HepG2 (cell line): ENCODE measurements at regions not wholly inside any gene's neighbourhood (a gene's known extent, or its start where the extent isn't known, plus 50 kb on each side); places are given as distances from the start of the nearest gene placed in this dataset.

Experiments used
- ATAC-seq: fragments of 200-7000 bp; cut with Tn5 transposase; 3 replicates; pipeline ENCODE4 v1.9.1; 2020; ENCODE audit warnings: mild to moderate bottlenecking, moderate library complexity
- BruUV-seq: library from RNA; stranded (reverse); fragments of 400-500 nt; replicated peaks from 2 replicates; lab custom pipeline; 2021; lab: Mats Ljungman, UMichigan
- CTCF ChIA-PET: fragments of 300-600 bp; formaldehyde crosslinking; extraction: SDS; loops from one replicate; lab custom pipeline; 2021; ENCODE audit warnings: low total read pairs, inconsistent platforms, low intra/inter-chr PET ratio; lab: Yijun Ruan, JAX
- POLR2A ChIA-PET: fragments of 350-600 bp; sonication (Branson Sonifier 250); formaldehyde crosslinking; loops from one replicate; lab custom pipeline; 2020; ENCODE audit warnings: antibody characterized with exemption, inconsistent platforms; lab: Yijun Ruan, JAX
- DNase-seq: peaks from one replicate; pipeline ENCODE4 v3.0.0-alpha.2; 2015; ENCODE audit warnings: low spot score
- FAIRE-seq: peaks from 3 replicates; lab custom pipeline; 2011; peaks lifted over from hg19 to GRCh38; lab: Jason Lieb, UNC
- H2AFZ ChIP-seq: one replicate; pipeline ENCODE4 v1.6.1; 2011; ENCODE audit warnings: low read length, inconsistent platforms
- H3K27ac ChIP-seq: fragments of 300-600 bp; 3 replicates; pipeline ENCODE4 v1.8.0; 2011; ENCODE audit warnings: mixed run types, mild to moderate bottlenecking, mixed read lengths, low read length, inconsistent platforms; ENCODE audit not compliant: insufficient read depth; ENCODE audit errors: extremely low read length
- H3K27me3 ChIP-seq, 2 experiments: fragments of 200-600 bp in 1 of 2; 2 replicates in 1 of 2; 3 replicates in 1 of 2; pipeline versions ENCODE4 v1.6.0 to v1.8.0; 2011; ENCODE audit warnings: low read length in 2 of 2, mild to moderate bottlenecking in 2 of 2, moderate library complexity in 2 of 2, inconsistent platforms in 1 of 2; ENCODE audit not compliant: insufficient read depth in 2 of 2, control insufficient read depth in 1 of 2
- H3K36me3 ChIP-seq, 2 experiments: fragments of 200-600 bp in 1 of 2; replicated peaks in 1 of 2; 2 replicates in 1 of 2; 3 replicates in 1 of 2; pipeline versions ENCODE4 v1.5.1 to v1.8.0; 2011; ENCODE audit warnings: low read length in 2 of 2, inconsistent platforms in 1 of 2; ENCODE audit not compliant: insufficient read depth in 2 of 2, control insufficient read depth in 1 of 2
- H3K4me1 ChIP-seq: 2 replicates; pipeline ENCODE4 v1.5.1; 2012; ENCODE audit warnings: low read length, inconsistent platforms; ENCODE audit not compliant: insufficient read depth
- H3K4me2 ChIP-seq: 2 replicates; pipeline ENCODE4 v1.6.0; 2011; ENCODE audit warnings: low read depth, low read length, inconsistent platforms
- H3K4me3 ChIP-seq, 3 experiments: fragments of 200-600 bp in 1 of 3; sonication (generic), shearing (Covaris generic) in 1 of 3; replicated peaks in 1 of 3; 2 replicates each; pipeline ENCODE4 v1.5.1; 2011 to 2016; ENCODE audit warnings: low read length in 3 of 3, inconsistent platforms in 2 of 3, low read depth in 2 of 3, mild to moderate bottlenecking in 2 of 3, control low read depth in 1 of 3, mixed read lengths in 1 of 3; ENCODE audit not compliant: insufficient read depth in 1 of 3
- H3K79me2 ChIP-seq: one replicate; pipeline ENCODE4 v1.6.1; 2011; ENCODE audit warnings: low read length, inconsistent platforms; ENCODE audit not compliant: insufficient read depth
- H3K9ac ChIP-seq: 2 replicates; pipeline ENCODE4 v1.6.0; 2011; ENCODE audit warnings: mild to moderate bottlenecking, low read depth, low read length, inconsistent platforms; ENCODE audit not compliant: insufficient read depth
- H3K9me3 ChIP-seq: 2 replicates; pipeline ENCODE4 v1.5.1; 2012; ENCODE audit warnings: mild to moderate bottlenecking, low read length
- H4K20me1 ChIP-seq: 2 replicates; pipeline ENCODE4 v1.6.0; 2011; ENCODE audit warnings: inconsistent platforms, mild to moderate bottlenecking, low read length, moderate library complexity; ENCODE audit not compliant: insufficient read depth
- HOMEZ ChIP-seq: IDR thresholded peaks from 2 replicates; pipeline ENCODE4 v1.6.1; 2016; ENCODE audit warnings: low read depth
- JUN ChIP-seq: sonication (generic); formaldehyde crosslinking; IDR thresholded peaks from 2 replicates; pipeline ENCODE4 v1.4.0; 2020; ENCODE audit warnings: mild to moderate bottlenecking, missing genetic modification reagents
- KDM3A ChIP-seq: IDR thresholded peaks from 2 replicates; pipeline ENCODE4 v1.6.1; 2018; ENCODE audit warnings: low read depth, missing compliant biosample characterization
- MAFF ChIP-seq: IDR thresholded peaks from 2 replicates; pipeline ENCODE4 v1.6.1; 2011; ENCODE audit warnings: low read depth, low read length, improper control_type of control experiment
- MAFK ChIP-seq, 2 experiments: IDR thresholded peaks in 1 of 2; conservative IDR thresholded peaks in 1 of 2; 2 replicates each; pipeline ENCODE4 v1.6.1; 2011; ENCODE audit warnings: improper control_type of control experiment in 2 of 2, low read length in 2 of 2
- MBNL3 ChIP-seq: fragments of 250-450 bp; sonication (Bioruptor Pico); conservative IDR thresholded peaks from 2 replicates; pipeline ENCODE4 v1.8.0; 2022; ENCODE audit warnings: mild to moderate bottlenecking, inconsistent platforms
- MYNN ChIP-seq: sonication (generic); formaldehyde crosslinking; IDR thresholded peaks from 2 replicates; pipeline ENCODE4 v1.4.0; 2020; ENCODE audit warnings: mild to moderate bottlenecking, low read depth, missing genetic modification reagents
- XBP1 ChIP-seq: sonication (generic); formaldehyde crosslinking; IDR thresholded peaks from 2 replicates; pipeline ENCODE4 v1.5.0; 2020; ENCODE audit warnings: missing genetic modification reagents
- ZBTB37 ChIP-seq: sonication (generic); formaldehyde crosslinking; IDR thresholded peaks from 2 replicates; pipeline ENCODE4 v1.4.0; 2020; ENCODE audit warnings: mild to moderate bottlenecking, missing genetic modification reagents
- ZNF12 ChIP-seq: sonication (generic); formaldehyde crosslinking; IDR thresholded peaks from 2 replicates; pipeline ENCODE4 v1.5.0; 2020; ENCODE audit warnings: missing genetic modification reagents
- ZNF430 ChIP-seq: sonication (generic); formaldehyde crosslinking; IDR thresholded peaks from 2 replicates; pipeline ENCODE4 v1.9.0; 2021; ENCODE audit warnings: mild to moderate bottlenecking, missing genetic modification reagents
- ZNF672 ChIP-seq: sonication (generic); formaldehyde crosslinking; IDR thresholded peaks from 2 replicates; pipeline ENCODE4 v1.8.1; 2022; ENCODE audit warnings: missing genetic modification reagents
- WGBS: methylation state at CpG from one replicate; pipeline ENCODE4 v1.1.6; 2017; ENCODE audit warnings: low lambda C conversion rate; 5-methylcytosine and 5-hydroxymethylcytosine counted together
- in situ Hi-C: cut with HindIII; loops from 2 replicates; pipeline ENCODE4 v1.10.0; 2017; ENCODE audit warnings: low pct_unique_long_range_greater_than_20kb; ENCODE audit not compliant: extremely low pct_ligation_motif_present
- intact Hi-C: fragments of 100-400 bp; cut with micrococcal nuclease; formaldehyde crosslinking; loops from one replicate; pipeline ENCODE4 v1.10.0; 2022; ENCODE audit not compliant: unreplicated experiment

GRCh38 chr6:169904051-169904922, 152.9 kb downstream of the ERMARD start:
- ATAC-seq (no peak), FAIRE-seq (no peak)
- no peak overlapping the region for H3K27ac ChIP-seq

More at GRCh38 chr6:169904051-169904922, 152.9 kb downstream of the ERMARD start:
- POLR2A ChIA-PET = no interaction called here
- H3K79me2 ChIP-seq = no peaks in the 10 kb centered on the region
- H3K9me3 ChIP-seq = peaks cover 4% of the 10 kb centered on the region; the same call in 1 of the 2 replicates
- in situ Hi-C loops = no loop called here
- H3K9ac ChIP-seq = no peak overlapping the region
- H3K4me2 ChIP-seq = no peak overlapping the region
- H3K4me1 ChIP-seq = no peaks in the 10 kb centered on the region
- H3K36me3 ChIP-seq = no peaks in the 10 kb centered on the region
- TF ChIP-seq JUN (CRISPR knock-in tag) (no peak), XBP1 (CRISPR knock-in tag) (no peak), ZNF430 (CRISPR knock-in tag) (no peak), ZNF672 (CRISPR knock-in tag) (no peak), MYNN (CRISPR knock-in tag) (no peak), HOMEZ (CRISPR knock-in tag) (no peak), MBNL3 (CRISPR knock-in tag) (no peak), ZBTB37 (no peak), MAFF (0 out of 2 replicates have a peak, but pooled peaks have one; percentile 31), KDM3A (no peak), ZNF12 (CRISPR knock-in tag) (peak; percentile 42; the same call in 1 of the 2 replicates), MAFK (conservative IDR thresholded peaks at IDR 0.05 in 1 of 2, IDR thresholded peaks at IDR 0.05 in 1 of 2; ENCODE audit: low read length in 2 of 2) (peak; percentile 8 to 55; a peak in 2 of 4 replicates)
- CTCF ChIA-PET = no interaction called here
- H3K4me3 ChIP-seq = no peak overlapping the region
- H2AFZ ChIP-seq = no peak overlapping the region
- WGBS = 49% methylated on average over 18 of the region's 18 CpGs
- H4K20me1 ChIP-seq = no peaks in the 10 kb centered on the region
- intact Hi-C loops = no loop called here
- BruUV-seq = no TSS peak
- H3K27me3 ChIP-seq = peaks cover 6 to 58% of the 10 kb centered on the region in 2 experiments
- no peak for DNase-seq
